ENCODE measurements at regions not wholly inside any gene's neighbourhood (a gene's known extent, or its start where the extent isn't known, plus 50 kb on each side); places are given as distances from the start of the nearest gene placed in this dataset.
A peak's percentile ranks its signal among the peaks of the same experiment; 100 is the strongest.

- DNase-seq (ENCODE audit: low read depth), result no peak
- H3K36me3 ChIP-seq (ENCODE audit: control insufficient read depth, insufficient read depth, low read length, severe bottlenecking), result no peaks in the 10 kb centered on the region
- H3K4me3 ChIP-seq (ENCODE audit: low read length), result no peak overlapping the region
- peaks cover 4% of the 10 kb centered on the region for H3K4me1 ChIP-seq (ENCODE audit: control insufficient read depth, insufficient read depth, low read length)
- no peak overlapping the region for H3K9ac ChIP-seq (ENCODE audit: low read length)
- peaks cover 6% of the 10 kb centered on the region for H3K9me3 ChIP-seq (ENCODE audit: control insufficient read depth, low read length)
- no peaks in the 10 kb centered on the region for H3K27me3 ChIP-seq (replicated peaks; ENCODE audit: control insufficient read depth, insufficient read depth, low read length)
Measured at GRCh38 chr13:72293206-72293605, 426.2 kb upstream of the DACH1 start.

GRCh38 chr13:72290962-72291681, 424.1 kb upstream of the DACH1 start:
- DNase-seq (ENCODE audit: low read depth), result peak; percentile 67

DNA sequence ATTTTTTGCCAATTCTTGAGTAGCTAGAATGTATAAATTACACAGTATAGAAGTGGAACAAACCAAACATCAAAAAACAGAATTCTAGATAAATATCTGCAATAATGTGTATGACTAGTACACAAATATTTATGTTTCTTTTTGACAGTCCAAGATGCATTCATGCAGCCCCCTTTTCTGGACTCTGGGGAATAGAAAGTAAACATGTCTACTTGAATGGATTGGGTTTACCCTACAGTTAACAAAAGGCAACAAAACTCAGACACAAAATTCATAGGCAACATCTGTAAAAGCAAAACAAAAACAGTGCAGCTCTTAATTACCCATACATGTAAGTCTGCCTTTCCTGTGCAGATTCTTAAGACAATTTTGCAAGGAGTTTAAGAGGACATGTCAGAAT, 419.4 kb upstream of the DACH1 start:
- Histone ChIP-seq H3K9me3 (ENCODE audit: control insufficient read depth, low read length) (peaks cover 6% of the 10 kb centered on the region), H3K36me3 (ENCODE audit: control insufficient read depth, insufficient read depth, low read length, severe bottlenecking) (no peaks in the 10 kb centered on the region), H3K4me3 (ENCODE audit: low read length) (no peak overlapping the region), H3K9ac (ENCODE audit: low read length) (no peak overlapping the region), H3K27me3 (replicated peaks; ENCODE audit: control insufficient read depth, insufficient read depth, low read length) (no peaks in the 10 kb centered on the region), H3K4me1 (ENCODE audit: control insufficient read depth, insufficient read depth, low read length) (no peaks in the 10 kb centered on the region)
- no peak for DNase-seq (ENCODE audit: low read depth)

More at GRCh38 chr13:72290962-72291681, 424.1 kb upstream of the DACH1 start:
- H3K27me3 ChIP-seq (replicated peaks; ENCODE audit: control insufficient read depth, insufficient read depth, low read length), result no peaks in the 10 kb centered on the region
- peaks cover 6% of the 10 kb centered on the region for H3K9me3 ChIP-seq (ENCODE audit: control insufficient read depth, low read length)
- no peaks in the 10 kb centered on the region for H3K36me3 ChIP-seq (ENCODE audit: control insufficient read depth, insufficient read depth, low read length, severe bottlenecking)
- H3K9ac ChIP-seq (ENCODE audit: low read length), result no peak overlapping the region
- peaks cover 4% of the 10 kb centered on the region for H3K4me1 ChIP-seq (ENCODE audit: control insufficient read depth, insufficient read depth, low read length)
- H3K4me3 ChIP-seq (ENCODE audit: low read length), result no peak overlapping the region

- Histone ChIP-seq H3K9me3 (ENCODE audit: control insufficient read depth, low read length) (peaks cover 6% of the 10 kb centered on the region), H3K9ac (ENCODE audit: low read length) (no peak overlapping the region), H3K4me1 (ENCODE audit: control insufficient read depth, insufficient read depth, low read length) (no peaks in the 10 kb centered on the region), H3K27me3 (replicated peaks; ENCODE audit: control insufficient read depth, insufficient read depth, low read length) (no peaks in the 10 kb centered on the region), H3K36me3 (ENCODE audit: control insufficient read depth, insufficient read depth, low read length, severe bottlenecking) (no peaks in the 10 kb centered on the region), H3K4me3 (ENCODE audit: low read length) (no peak overlapping the region)
- no peak for DNase-seq (ENCODE audit: low read depth)
Measured at GRCh38 chr13:72284791-72285190, 417.8 kb upstream of the DACH1 start.

DNA sequence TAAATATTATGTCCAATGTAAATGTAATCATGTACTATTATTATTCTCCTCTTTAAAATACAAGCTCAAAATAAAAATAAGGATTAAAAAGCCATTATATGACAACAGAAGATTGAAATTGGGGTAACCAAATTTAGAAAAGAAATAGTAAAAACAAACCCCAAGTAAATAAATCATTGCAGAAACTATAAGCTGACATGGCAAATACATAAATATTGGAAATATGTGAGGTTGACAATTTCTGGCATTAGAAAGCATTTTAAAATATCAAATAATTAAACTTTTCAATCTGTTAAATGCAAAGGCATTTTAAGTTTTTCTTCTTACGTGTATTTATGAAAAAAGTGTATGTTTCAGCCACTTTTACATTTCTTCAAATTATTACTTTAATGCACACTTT, 394.7 kb upstream of the DACH1 start:
- DNase-seq (ENCODE audit: low read depth), result no peak

DNA sequence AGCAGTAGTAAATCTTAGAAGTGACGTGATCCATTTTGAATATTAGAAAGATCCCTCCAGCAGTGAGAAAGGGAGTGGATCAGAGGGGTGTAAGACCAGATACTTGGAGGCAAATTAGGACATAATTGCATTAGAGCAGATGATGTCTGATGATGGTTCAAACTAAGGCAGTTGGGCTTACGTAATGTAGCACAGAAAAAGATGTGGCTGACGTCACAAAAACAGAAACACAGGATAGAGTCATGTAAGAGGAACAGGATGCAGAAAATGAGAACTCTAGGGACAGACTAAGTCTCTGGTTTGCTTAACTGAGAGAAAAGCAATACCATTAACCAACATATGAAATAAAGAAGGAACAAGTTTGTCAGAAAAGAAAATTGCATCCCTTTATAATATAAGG, 392.5 kb upstream of the DACH1 start:
- no peak for DNase-seq (ENCODE audit: low read depth)
- no peak overlapping the region for H3K4me3 ChIP-seq (ENCODE audit: low read length)
- no peaks in the 10 kb centered on the region for H3K4me1 ChIP-seq (ENCODE audit: control insufficient read depth, insufficient read depth, low read length)
- no peak overlapping the region for H3K9ac ChIP-seq (ENCODE audit: low read length)
- H3K9me3 ChIP-seq (ENCODE audit: control insufficient read depth, low read length), result no peaks in the 10 kb centered on the region
- H3K27me3 ChIP-seq (replicated peaks; ENCODE audit: control insufficient read depth, insufficient read depth, low read length), result no peaks in the 10 kb centered on the region
- no peaks in the 10 kb centered on the region for H3K36me3 ChIP-seq (ENCODE audit: control insufficient read depth, insufficient read depth, low read length, severe bottlenecking)

More for the DNA sequence above, 394.7 kb upstream of the DACH1 start:
- H3K27me3 ChIP-seq (replicated peaks; ENCODE audit: control insufficient read depth, insufficient read depth, low read length), result no peaks in the 10 kb centered on the region
- no peaks in the 10 kb centered on the region for H3K4me1 ChIP-seq (ENCODE audit: control insufficient read depth, insufficient read depth, low read length)
- no peaks in the 10 kb centered on the region for H3K9me3 ChIP-seq (ENCODE audit: control insufficient read depth, low read length)
- no peaks in the 10 kb centered on the region for H3K36me3 ChIP-seq (ENCODE audit: control insufficient read depth, insufficient read depth, low read length, severe bottlenecking)
- no peak overlapping the region for H3K9ac ChIP-seq (ENCODE audit: low read length)
- H3K4me3 ChIP-seq (ENCODE audit: low read length), result no peak overlapping the region

DNA sequence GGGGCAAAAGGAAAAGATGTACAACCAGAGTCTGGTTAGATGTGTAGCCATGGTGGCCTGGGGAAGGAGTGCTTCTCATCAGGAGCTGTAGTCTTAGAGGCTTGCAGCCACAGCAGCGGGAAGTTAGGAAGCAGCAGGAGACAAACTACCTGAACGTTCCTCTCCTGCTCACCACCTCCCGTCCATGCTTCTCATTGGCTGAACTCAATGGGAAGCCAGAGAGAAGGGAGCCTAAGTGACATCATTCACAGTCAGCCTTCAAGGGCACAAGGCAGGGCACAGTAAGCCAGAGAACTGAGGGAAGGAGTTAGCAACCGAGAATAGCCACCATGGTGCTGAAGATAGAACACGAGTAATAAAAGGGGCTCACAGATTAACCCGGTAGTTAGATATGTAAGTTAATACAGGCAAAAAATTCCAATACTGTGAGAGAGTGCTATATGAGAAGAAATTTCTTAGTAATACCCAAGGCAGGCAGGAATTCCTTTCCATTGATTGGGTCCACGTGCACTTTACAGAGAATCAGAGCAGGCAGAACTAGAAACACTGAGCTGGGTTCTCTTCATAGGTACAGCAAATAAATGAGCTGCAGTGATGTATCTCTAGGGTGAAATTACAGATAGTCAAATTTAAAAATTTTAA, 391.5 kb upstream of the DACH1 start:
- H3K4me1 ChIP-seq (ENCODE audit: control insufficient read depth, insufficient read depth, low read length), result no peaks in the 10 kb centered on the region
- no peak overlapping the region for H3K9ac ChIP-seq (ENCODE audit: low read length)
- peak; percentile 2 for DNase-seq (ENCODE audit: low read depth)
- no peak overlapping the region for H3K4me3 ChIP-seq (ENCODE audit: low read length)
- no peaks in the 10 kb centered on the region for H3K36me3 ChIP-seq (ENCODE audit: control insufficient read depth, insufficient read depth, low read length, severe bottlenecking)
- H3K9me3 ChIP-seq (ENCODE audit: control insufficient read depth, low read length), result no peaks in the 10 kb centered on the region
- no peaks in the 10 kb centered on the region for H3K27me3 ChIP-seq (replicated peaks; ENCODE audit: control insufficient read depth, insufficient read depth, low read length)

DNA sequence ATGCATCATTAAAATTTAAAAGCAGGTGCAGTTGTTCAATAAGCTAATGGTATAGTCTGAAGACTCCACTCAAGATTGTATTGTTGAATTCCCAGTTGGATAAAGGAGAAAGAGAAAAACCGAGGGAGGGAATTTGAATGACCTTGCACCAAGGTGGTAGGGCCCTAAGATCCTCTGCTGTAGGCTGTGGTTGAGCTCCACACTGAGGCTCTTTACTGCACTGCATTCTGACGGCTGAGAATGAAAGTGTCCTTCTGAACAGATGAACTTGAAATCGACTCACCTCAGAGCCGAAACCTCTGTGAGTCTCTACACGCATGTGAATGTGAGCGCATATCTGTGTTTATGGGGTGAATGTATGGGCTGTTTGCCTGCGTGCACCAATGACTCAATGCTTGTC, 388.9 kb upstream of the DACH1 start:
- H3K36me3 ChIP-seq (ENCODE audit: control insufficient read depth, insufficient read depth, low read length, severe bottlenecking), result no peaks in the 10 kb centered on the region
- H3K27me3 ChIP-seq (replicated peaks; ENCODE audit: control insufficient read depth, insufficient read depth, low read length), result no peaks in the 10 kb centered on the region
- no peaks in the 10 kb centered on the region for H3K9me3 ChIP-seq (ENCODE audit: control insufficient read depth, low read length)
- no peaks in the 10 kb centered on the region for H3K4me1 ChIP-seq (ENCODE audit: control insufficient read depth, insufficient read depth, low read length)
- H3K4me3 ChIP-seq (ENCODE audit: low read length), result no peak overlapping the region
- H3K9ac ChIP-seq (ENCODE audit: low read length), result no peak overlapping the region
- peak; percentile 32 for DNase-seq (ENCODE audit: low read depth)

GRCh38 chr13:72253754-72254153, 386.8 kb upstream of the DACH1 start:
- H3K4me1 ChIP-seq (ENCODE audit: control insufficient read depth, insufficient read depth, low read length), result no peaks in the 10 kb centered on the region
- H3K4me3 ChIP-seq (ENCODE audit: low read length), result no peak overlapping the region
- H3K36me3 ChIP-seq (ENCODE audit: control insufficient read depth, insufficient read depth, low read length, severe bottlenecking), result no peaks in the 10 kb centered on the region
- H3K27me3 ChIP-seq (replicated peaks; ENCODE audit: control insufficient read depth, insufficient read depth, low read length), result no peaks in the 10 kb centered on the region
- no peaks in the 10 kb centered on the region for H3K9me3 ChIP-seq (ENCODE audit: control insufficient read depth, low read length)
- DNase-seq (ENCODE audit: low read depth), result no peak
- no peak overlapping the region for H3K9ac ChIP-seq (ENCODE audit: low read length)

GRCh38 chr13:72246396-72246795, 379.4 kb upstream of the DACH1 start:
- no peak overlapping the region for H3K4me3 ChIP-seq (ENCODE audit: low read length)
- no peaks in the 10 kb centered on the region for H3K9me3 ChIP-seq (ENCODE audit: control insufficient read depth, low read length)
- H3K4me1 ChIP-seq (ENCODE audit: control insufficient read depth, insufficient read depth, low read length), result no peaks in the 10 kb centered on the region
- DNase-seq (ENCODE audit: low read depth), result no peak
- no peak overlapping the region for H3K9ac ChIP-seq (ENCODE audit: low read length)
- H3K27me3 ChIP-seq (replicated peaks; ENCODE audit: control insufficient read depth, insufficient read depth, low read length), result no peaks in the 10 kb centered on the region
- no peaks in the 10 kb centered on the region for H3K36me3 ChIP-seq (ENCODE audit: control insufficient read depth, insufficient read depth, low read length, severe bottlenecking)

DNA sequence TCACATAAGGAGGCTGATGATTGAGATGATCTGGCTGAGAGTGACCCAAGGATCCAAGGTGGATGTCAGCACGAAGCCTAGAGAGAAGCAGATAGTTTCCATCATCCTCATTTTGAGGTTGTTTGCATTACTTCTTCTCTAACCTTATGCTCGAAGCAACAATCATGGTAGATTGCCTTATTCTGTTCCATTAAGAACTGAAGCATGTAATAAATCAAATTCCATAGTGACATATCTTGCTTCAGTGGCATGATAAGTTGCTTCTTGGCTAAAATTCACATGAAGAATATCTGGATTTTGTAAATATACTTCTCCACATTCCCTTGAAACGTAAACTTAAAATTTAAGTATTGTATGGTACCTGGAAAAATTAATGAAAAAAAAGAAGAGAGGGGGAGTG, 377.8 kb upstream of the DACH1 start:
- H3K4me3 ChIP-seq (ENCODE audit: low read length), result no peak overlapping the region
- H3K4me1 ChIP-seq (ENCODE audit: control insufficient read depth, insufficient read depth, low read length), result no peaks in the 10 kb centered on the region
- DNase-seq (ENCODE audit: low read depth), result no peak
- no peaks in the 10 kb centered on the region for H3K9me3 ChIP-seq (ENCODE audit: control insufficient read depth, low read length)
- no peaks in the 10 kb centered on the region for H3K36me3 ChIP-seq (ENCODE audit: control insufficient read depth, insufficient read depth, low read length, severe bottlenecking)
- H3K27me3 ChIP-seq (replicated peaks; ENCODE audit: control insufficient read depth, insufficient read depth, low read length), result no peaks in the 10 kb centered on the region
- H3K9ac ChIP-seq (ENCODE audit: low read length), result no peak overlapping the region

Measured in adipocyte (in vitro differentiated cells).